NT2/D1 (cell line): ENCODE measurements at regions not wholly inside any gene's neighbourhood (a gene's known extent, or its start where the extent isn't known, plus 50 kb on each side); places are given as distances from the start of the nearest gene placed in this dataset.
"Not testable (repeated sequence)": the region's sequence is repeated elsewhere in the genome, so short reads cannot be mapped to it uniquely, and the experiment has no call there.

Source experiments
- SUZ12 ChIP-seq: IDR thresholded peaks from 2 replicates; pipeline ENCODE4 v1.6.1; 2011; ENCODE audit not compliant: insufficient read length, insufficient read depth; ENCODE audit errors: extremely low read depth
- YY1 ChIP-seq: IDR thresholded peaks from 2 replicates; pipeline ENCODE4 v1.6.1; 2011; ENCODE audit not compliant: insufficient read length, insufficient read depth

GRCh38 chr1:103271471-103271870 is 163.1 kb upstream of the COL11A1 start:
- TF ChIP-seq SUZ12, YY1: not testable (repeated sequence)
